Mucosa of rectum (tissue), 2 donors: ENCODE measurements at regions not wholly inside any gene's neighbourhood (a gene's known extent, or its start where the extent isn't known, plus 50 kb on each side); places are given as distances from the start of the nearest gene placed in this dataset.

ENCODE experiments used
- H3K27ac ChIP-seq, 2 donors: one replicate each; pipeline ENCODE4 v1.7.0; 2013; ENCODE audit warnings: inconsistent platforms in 2 of 2, low read depth in 2 of 2, low read length in 2 of 2
- H3K27me3 ChIP-seq, 2 donors: one replicate each; pipeline ENCODE4 v1.7.0; 2013; ENCODE audit warnings: low read length in 2 of 2; ENCODE audit not compliant: control insufficient read depth in 2 of 2, insufficient read depth in 2 of 2
- H3K36me3 ChIP-seq, 2 donors: one replicate each; pipeline ENCODE4 v1.7.0; 2013; ENCODE audit warnings: low read length in 2 of 2; ENCODE audit not compliant: control insufficient read depth in 2 of 2, insufficient read depth in 2 of 2
- H3K4me1 ChIP-seq, 2 donors: one replicate each; pipeline ENCODE4 v1.7.0; 2013; ENCODE audit warnings: low read length in 2 of 2, mild to moderate bottlenecking in 1 of 2; ENCODE audit not compliant: control insufficient read depth in 2 of 2, insufficient read depth in 2 of 2
- H3K4me3 ChIP-seq, 2 donors: one replicate each; pipeline ENCODE4 v1.7.0; 2013; ENCODE audit warnings: low read length in 2 of 2
- H3K9ac ChIP-seq, 2 donors: one replicate each; pipeline ENCODE4 v1.7.0; 2013; ENCODE audit warnings: low read length in 2 of 2, low read depth in 1 of 2, mild to moderate bottlenecking in 1 of 2
- H3K9me3 ChIP-seq, 2 donors: one replicate each; pipeline ENCODE4 v1.7.0; 2013; ENCODE audit warnings: low read length in 2 of 2; ENCODE audit not compliant: control insufficient read depth in 2 of 2
- donor health status: healthy.
- donor health status: Normal muscosa, but diverticular disease.

GRCh38 chr12:90501412-90501811 is 453.6 kb downstream of the CCER1 start:
- Histone ChIP-seq H3K4me3 (no peak overlapping the region), H3K36me3 (no peaks in the 10 kb centered on the region), H3K27ac (no peak overlapping the region), H3K4me1 (no peaks in the 10 kb centered on the region), H3K9me3 (no peaks in the 10 kb centered on the region), H3K9ac (no peak overlapping the region), H3K27me3 (no peaks in the 10 kb centered on the region)

DNA sequence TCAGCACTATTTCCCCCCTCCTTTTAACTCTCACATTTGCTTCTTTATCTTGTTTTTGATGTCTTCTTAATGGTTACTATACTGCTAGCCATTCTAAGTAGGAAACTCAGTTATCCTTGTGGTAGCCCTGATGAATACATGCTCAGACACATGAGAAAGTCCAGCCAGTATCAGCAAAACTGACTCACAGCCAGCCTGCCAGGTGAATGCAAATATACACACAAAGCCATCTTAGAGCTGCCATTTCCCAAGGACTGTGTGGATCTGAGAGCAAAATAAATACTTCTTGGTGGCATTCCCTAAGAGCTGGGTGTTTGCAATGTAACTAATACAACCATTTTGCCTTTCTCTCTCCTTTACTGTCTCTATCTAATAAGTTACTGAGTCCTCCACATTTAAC is 455.2 kb downstream of the CCER1 start:
- no peak overlapping the region for H3K4me3 ChIP-seq
- no peak overlapping the region for H3K27ac ChIP-seq
- H3K9me3 ChIP-seq, result no peaks in the 10 kb centered on the region
- H3K27me3 ChIP-seq, result no peaks in the 10 kb centered on the region
- H3K4me1 ChIP-seq, result no peaks in the 10 kb centered on the region
- no peaks in the 10 kb centered on the region for H3K36me3 ChIP-seq
- H3K9ac ChIP-seq, result no peak overlapping the region

GRCh38 chr12:90497923-90498545 is 456.9 kb downstream of the CCER1 start:
- no peaks in the 10 kb centered on the region for H3K27me3 ChIP-seq
- H3K9ac ChIP-seq, result no peak overlapping the region
- H3K4me3 ChIP-seq, result no peak overlapping the region
- no peak overlapping the region for H3K27ac ChIP-seq
- H3K9me3 ChIP-seq, result no peaks in the 10 kb centered on the region
- no peaks in the 10 kb centered on the region for H3K36me3 ChIP-seq
- H3K4me1 ChIP-seq, result no peaks in the 10 kb centered on the region

DNA sequence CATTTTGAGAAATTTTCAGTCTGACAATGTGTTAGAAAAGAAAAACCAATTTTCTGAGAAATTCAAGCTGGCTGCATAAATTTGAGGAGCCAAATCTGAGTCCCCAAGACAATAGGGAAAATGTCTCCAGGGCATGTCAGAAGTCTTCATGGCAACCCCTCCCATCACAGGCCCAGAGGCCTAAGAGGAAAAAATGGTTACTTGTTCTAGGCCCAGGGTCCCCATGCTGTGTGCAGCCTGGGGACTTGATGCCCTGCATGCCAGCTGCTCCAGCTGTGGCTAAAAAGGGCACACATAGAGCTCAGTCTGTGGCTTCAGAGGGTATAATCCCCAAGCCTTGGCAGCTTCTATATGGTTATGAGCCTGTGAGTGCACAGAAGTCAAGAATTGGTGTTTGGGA is 464.6 kb downstream of the CCER1 start:
- Histone ChIP-seq H3K27ac (no peak overlapping the region), H3K27me3 (no peaks in the 10 kb centered on the region), H3K36me3 (no peaks in the 10 kb centered on the region), H3K9ac (no peak overlapping the region), H3K9me3 (no peaks in the 10 kb centered on the region), H3K4me3 (no peak overlapping the region), H3K4me1 (no peaks in the 10 kb centered on the region)

DNA sequence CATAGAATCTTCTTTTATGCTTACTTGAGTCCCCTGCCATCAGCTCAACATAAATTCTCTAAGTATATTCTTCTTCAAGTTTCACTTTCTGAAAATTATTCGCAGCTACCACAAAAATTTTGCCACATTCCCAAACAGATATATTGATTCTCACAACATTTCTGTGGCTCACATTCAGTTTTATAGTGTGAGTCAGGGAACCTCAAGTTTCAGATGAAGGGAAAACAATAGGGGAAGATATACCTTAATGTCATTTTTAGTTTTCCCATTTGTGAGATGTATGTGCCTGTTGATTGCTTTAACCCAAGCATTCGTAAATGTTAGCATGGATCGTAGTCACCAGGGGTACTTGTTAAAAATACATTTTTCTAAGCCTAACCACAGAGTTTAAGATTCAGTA is 465.8 kb downstream of the CCER1 start:
- no peaks in the 10 kb centered on the region for H3K36me3 ChIP-seq
- H3K27ac ChIP-seq, result no peak overlapping the region
- H3K4me1 ChIP-seq, result no peaks in the 10 kb centered on the region
- no peak overlapping the region for H3K4me3 ChIP-seq
- H3K9ac ChIP-seq, result no peak overlapping the region
- no peaks in the 10 kb centered on the region for H3K9me3 ChIP-seq
- H3K27me3 ChIP-seq, result no peaks in the 10 kb centered on the region

DNA sequence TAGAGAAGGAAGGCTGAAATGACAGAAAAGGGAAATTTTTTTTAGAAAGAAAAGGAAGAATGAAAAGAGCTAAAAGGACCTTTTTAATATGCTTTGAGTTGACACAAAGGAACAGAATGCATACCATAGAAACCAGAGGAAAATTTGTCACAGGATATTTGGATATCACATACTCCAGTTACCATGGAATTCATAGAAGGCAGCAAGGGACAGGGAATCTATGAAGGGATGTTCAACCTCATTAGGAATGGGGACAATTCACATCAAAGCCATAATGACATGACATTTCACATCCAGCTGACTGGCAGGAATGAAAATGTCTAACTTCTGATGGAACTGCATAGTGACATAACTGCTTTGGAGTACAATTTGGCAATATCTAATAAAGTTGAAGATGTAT is 469.4 kb downstream of the CCER1 start:
- Histone ChIP-seq H3K9me3 (no peaks in the 10 kb centered on the region), H3K4me3 (no peak overlapping the region), H3K9ac (no peak overlapping the region), H3K27ac (no peak overlapping the region), H3K27me3 (no peaks in the 10 kb centered on the region), H3K36me3 (no peaks in the 10 kb centered on the region), H3K4me1 (no peaks in the 10 kb centered on the region)

DNA sequence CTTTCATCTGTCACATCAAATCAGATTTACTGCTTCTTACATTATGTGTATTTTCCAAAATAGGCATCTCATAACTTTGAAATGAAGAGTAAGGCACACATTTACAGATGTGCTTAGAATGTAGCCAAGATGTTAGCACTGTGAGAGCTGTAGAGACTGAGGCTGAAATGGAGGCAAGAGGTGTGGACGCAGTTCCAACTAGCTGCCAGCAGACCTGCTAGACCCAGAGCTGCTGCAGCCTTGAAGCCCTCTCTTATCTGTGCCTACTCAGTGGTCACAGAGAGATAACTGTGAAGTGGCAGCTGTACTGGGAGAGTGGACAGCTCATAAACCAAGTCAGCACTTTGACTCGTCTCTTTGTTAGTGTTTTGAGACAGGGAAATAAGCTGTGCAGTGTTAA is 470.9 kb downstream of the CCER1 start:
- Histone ChIP-seq H3K9ac (no peak overlapping the region), H3K36me3 (no peaks in the 10 kb centered on the region), H3K27ac (no peak overlapping the region), H3K4me3 (no peak overlapping the region), H3K27me3 (no peaks in the 10 kb centered on the region), H3K4me1 (no peaks in the 10 kb centered on the region), H3K9me3 (no peaks in the 10 kb centered on the region)

DNA sequence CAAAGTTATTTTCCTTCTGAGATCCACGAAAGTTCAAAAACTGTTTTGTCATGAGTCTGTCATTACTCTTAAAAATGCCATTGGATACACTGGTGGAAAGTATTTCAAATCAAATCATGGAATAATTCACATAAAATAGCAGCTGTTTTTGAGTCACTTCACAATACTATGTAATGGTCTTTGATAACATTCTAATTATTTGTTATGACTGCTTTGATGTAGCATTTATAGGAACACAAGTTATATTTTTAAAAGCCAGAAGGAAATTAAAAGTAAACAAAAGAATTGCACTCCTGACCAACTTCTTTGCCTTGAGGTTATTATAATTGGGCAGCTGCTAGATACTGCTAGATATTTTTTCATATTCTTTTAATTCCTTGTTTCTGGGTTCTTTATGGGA is 473.2 kb downstream of the CCER1 start:
- Histone ChIP-seq H3K9ac (no peak overlapping the region), H3K9me3 (no peaks in the 10 kb centered on the region), H3K36me3 (no peaks in the 10 kb centered on the region), H3K4me1 (no peaks in the 10 kb centered on the region), H3K4me3 (no peak overlapping the region), H3K27me3 (no peaks in the 10 kb centered on the region), H3K27ac (no peak overlapping the region)

- H3K4me1 ChIP-seq, result no peaks in the 10 kb centered on the region
- peaks cover 0 to 2% of the 10 kb centered on the region in 2 donors for H3K27me3 ChIP-seq
- H3K4me3 ChIP-seq, result no peak overlapping the region
- no peak overlapping the region for H3K27ac ChIP-seq
- H3K36me3 ChIP-seq, result no peaks in the 10 kb centered on the region
- H3K9ac ChIP-seq, result no peak overlapping the region
- H3K9me3 ChIP-seq, result no peaks in the 10 kb centered on the region
Observed at GRCh38 chr12:90479237-90479636, 475.7 kb downstream of the CCER1 start.

DNA sequence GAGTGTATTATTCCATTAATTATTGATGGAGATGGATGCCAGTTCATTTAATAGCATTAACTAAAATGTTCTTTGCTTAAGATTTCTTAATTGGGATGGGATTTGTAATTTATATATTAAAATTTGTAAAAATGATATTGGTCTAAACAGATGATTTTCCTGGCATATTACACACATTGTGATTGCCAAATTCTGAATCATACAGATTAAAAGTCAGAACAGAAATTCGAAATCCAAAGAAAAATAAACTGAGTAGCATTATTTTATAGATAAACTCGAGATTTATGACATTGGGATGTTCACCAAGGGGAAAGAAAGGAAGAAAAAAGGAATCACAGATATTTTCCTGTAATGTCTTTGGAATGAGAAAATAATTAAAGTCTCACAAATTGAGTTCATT is 481.1 kb downstream of the CCER1 start:
- Histone ChIP-seq H3K9ac (no peak overlapping the region), H3K4me3 (no peak overlapping the region), H3K27me3 (peaks cover 0 to 2% of the 10 kb centered on the region in 2 donors), H3K27ac (no peak overlapping the region), H3K9me3 (no peaks in the 10 kb centered on the region), H3K36me3 (no peaks in the 10 kb centered on the region), H3K4me1 (no peaks in the 10 kb centered on the region)

- Histone ChIP-seq H3K27me3 (no peaks in the 10 kb centered on the region), H3K9me3 (no peaks in the 10 kb centered on the region), H3K27ac (no peak overlapping the region), H3K36me3 (no peaks in the 10 kb centered on the region), H3K4me1 (no peaks in the 10 kb centered on the region), H3K9ac (no peak overlapping the region), H3K4me3 (no peak overlapping the region)
Observed at GRCh38 chr12:90460681-90461080, 494.3 kb downstream of the CCER1 start.
